WTC11 (cell line): ENCODE measurements at regions not wholly inside any gene's neighbourhood (a gene's known extent, or its start where the extent isn't known, plus 50 kb on each side); places are given as distances from the start of the nearest gene placed in this dataset.
"Not testable (repeated sequence)": the region's sequence is repeated elsewhere in the genome, so short reads cannot be mapped to it uniquely, and the experiment has no call there.

Source experiments
- ATAC-seq: fragments of 200-7000 bp; cut with Tn5 transposase; 2 replicates; pipeline ENCODE4 v1.10.0; 2021; ENCODE audit warnings: mild to moderate bottlenecking, moderate library complexity
- CTCF ChIA-PET: fragments of 300-600 bp; sonication (Branson Sonifier 250); formaldehyde crosslinking; loops from one replicate; lab custom pipeline; 2021; ENCODE audit warnings: antibody characterized with exemption; lab: Charles Lee
- POLR2A ChIA-PET: fragments of 350-600 bp; sonication (Branson Sonifier 250); formaldehyde crosslinking; loops from one replicate; lab custom pipeline; 2021; ENCODE audit warnings: antibody characterized with exemption; lab: Charles Lee
- DNase-seq: peaks from one replicate; pipeline ENCODE4 v3.0.0; 2021; ENCODE audit warnings: low spot score
- H3K27ac Mint-ChIP-seq: 2 replicates; pipeline ENCODE4 v1.8.0; 2021; ENCODE audit warnings: mixed read lengths
- H3K27me3 Mint-ChIP-seq: 2 replicates; pipeline ENCODE4 v1.8.0; 2021; ENCODE audit warnings: low read depth, mild to moderate bottlenecking, moderate library complexity, mixed read lengths
- H3K36me3 Mint-ChIP-seq: 2 replicates; pipeline ENCODE4 v1.8.0; 2021; ENCODE audit warnings: mixed read lengths
- H3K4me1 Mint-ChIP-seq: 2 replicates; pipeline ENCODE4 v1.8.0; 2022; ENCODE audit warnings: mixed read lengths
- H3K4me3 Mint-ChIP-seq: 2 replicates; pipeline ENCODE4 v1.8.0; 2021; ENCODE audit warnings: mild to moderate bottlenecking, moderate library complexity, mixed read lengths
- H3K9me3 Mint-ChIP-seq: 2 replicates; pipeline ENCODE4 v1.8.0; 2021; ENCODE audit warnings: mixed read lengths

DNA sequence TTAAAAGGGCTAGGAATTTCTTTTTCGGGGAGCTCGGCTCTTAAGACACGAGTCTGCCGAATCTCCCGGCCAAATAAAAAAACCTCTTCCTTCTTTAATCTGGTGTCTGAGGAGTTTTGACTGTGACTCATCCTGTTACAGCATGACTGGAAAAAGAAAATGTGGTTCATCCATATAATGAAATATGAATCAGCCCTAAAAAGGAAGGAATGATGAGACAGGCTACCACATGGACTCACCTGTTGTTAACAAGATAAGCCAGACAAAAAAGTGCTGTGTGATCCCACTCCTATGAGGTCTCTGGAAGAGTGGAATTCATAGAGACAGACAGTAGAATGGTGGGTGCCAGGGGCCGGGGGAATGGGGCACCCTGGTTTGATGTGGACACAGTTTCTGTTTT, 257.0 kb upstream of the PLCXD1 start:
- H3K4me3 Mint-ChIP-seq, ATAC-seq, H3K27ac Mint-ChIP-seq, H3K9me3 Mint-ChIP-seq, H3K36me3 Mint-ChIP-seq, DNase-seq, POLR2A ChIA-PET, H3K4me1 Mint-ChIP-seq, CTCF ChIA-PET: not testable (repeated sequence)
- H3K27me3 Mint-ChIP-seq = peaks cover 11% of the 10 kb centered on the region
